HG02884 (cell line): ENCODE measurements at regions not wholly inside any gene's neighbourhood (a gene's known extent, or its start where the extent isn't known, plus 50 kb on each side); places are given as distances from the start of the nearest gene placed in this dataset.
"Not testable (repeated sequence)": the region's sequence is repeated elsewhere in the genome, so short reads cannot be mapped to it uniquely, and the experiment has no call there.

Source experiments
- ATAC-seq: cut with Tn5 transposase; IDR thresholded peaks from one replicate; pipeline ENCODE4 v1.9.1; 2021; ENCODE audit warnings: mild to moderate bottlenecking, moderate library complexity; ENCODE audit not compliant: unreplicated experiment

DNA sequence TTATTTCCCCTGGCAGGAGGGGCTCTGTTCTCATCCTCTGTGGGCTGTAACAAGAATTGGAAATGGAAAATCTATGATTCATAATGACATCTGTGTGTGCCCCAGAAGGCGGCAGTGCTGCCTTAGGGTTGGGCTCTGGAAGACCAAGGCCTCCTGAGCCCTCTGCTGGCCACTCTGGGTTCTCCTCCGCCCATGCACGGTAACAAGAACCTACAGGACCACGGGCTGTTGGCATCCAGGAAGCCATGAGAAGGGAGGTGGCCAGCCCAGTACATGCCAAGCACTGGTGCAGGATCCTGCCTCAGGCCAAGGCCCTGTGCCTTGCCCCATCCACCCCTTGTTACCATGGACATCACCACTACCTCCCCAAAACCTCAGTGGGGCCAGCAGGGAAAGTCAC lies 454.2 kb downstream of the TP53TG3F start:
- not testable (repeated sequence) for ATAC-seq

DNA sequence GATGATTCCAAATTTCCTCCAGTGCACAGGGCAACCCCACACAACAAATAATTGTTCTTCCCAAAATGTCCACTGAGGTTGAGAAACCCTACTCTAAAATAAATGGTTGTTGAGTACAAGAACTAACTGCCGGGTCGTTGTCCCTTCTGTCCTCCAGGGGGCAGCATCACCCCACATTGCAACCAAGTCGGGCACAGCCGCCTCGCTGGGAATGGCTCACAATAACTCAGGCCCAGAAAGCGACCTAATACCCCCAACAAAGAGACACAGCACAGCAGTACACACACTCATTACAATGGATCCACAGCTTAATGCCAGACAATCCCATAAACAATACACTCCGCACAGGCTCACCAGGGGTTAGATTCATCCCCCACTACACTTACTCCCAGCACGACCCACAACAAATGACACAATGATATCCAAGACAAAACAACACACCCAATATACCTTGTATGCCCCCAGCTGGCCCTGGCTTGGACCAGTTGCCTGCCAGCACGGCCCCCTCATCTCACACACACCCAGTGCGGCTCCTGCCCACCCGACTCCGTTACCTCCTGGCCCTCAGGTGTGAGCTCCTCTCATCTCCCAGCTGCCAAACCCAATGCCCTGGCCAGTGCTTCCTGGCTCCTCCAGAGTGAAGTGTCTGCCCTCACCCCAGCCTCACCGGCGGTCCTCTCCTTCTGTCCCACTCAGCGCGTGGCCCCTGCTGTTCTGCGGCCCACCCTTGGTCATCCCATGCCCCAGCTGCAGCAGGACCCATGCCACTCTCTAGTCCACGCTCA lies 461.5 kb downstream of the TP53TG3F start:
- ATAC-seq: peak; percentile 48

DNA sequence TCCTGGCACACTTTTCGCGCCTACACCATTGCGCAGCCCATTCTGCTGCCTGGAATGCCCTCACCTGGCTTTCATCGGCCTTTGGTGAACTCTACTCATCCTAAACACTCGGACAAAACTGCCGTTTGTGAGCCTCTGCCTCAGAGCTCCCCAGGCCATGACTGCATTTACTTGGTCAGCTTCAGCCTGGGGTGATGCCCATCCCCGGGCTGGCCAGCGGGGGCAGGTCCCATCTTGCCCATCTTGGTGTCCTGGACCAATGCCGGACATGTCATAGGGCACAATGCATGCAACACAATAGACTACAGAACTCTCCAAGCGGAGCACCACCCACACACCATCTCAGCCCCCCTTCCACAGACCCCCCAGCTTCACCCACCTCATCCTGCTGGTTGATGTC lies 463.5 kb downstream of the TP53TG3F start:
- not testable (repeated sequence) for ATAC-seq

DNA sequence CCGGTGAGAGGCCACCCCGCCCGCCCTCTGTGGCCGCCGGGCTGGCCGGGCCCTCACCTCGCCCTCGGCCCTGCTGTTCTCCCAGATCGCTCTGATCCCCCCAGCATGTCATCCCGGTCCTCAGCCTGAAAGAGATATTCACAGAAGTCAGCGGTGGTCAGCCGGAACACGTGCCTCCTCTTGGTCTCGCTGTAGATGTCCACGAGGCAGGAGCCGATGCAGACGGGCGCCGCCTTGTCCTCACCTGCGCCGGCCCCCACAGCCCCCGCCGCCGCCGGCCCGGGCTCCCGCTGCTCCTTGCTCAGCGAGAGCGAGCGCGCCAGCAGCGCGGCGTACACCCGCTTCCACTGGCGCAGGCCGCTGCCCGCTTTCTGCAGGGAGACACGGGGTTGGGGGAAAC lies 468.6 kb downstream of the TP53TG3F start:
- not testable (repeated sequence) for ATAC-seq

DNA sequence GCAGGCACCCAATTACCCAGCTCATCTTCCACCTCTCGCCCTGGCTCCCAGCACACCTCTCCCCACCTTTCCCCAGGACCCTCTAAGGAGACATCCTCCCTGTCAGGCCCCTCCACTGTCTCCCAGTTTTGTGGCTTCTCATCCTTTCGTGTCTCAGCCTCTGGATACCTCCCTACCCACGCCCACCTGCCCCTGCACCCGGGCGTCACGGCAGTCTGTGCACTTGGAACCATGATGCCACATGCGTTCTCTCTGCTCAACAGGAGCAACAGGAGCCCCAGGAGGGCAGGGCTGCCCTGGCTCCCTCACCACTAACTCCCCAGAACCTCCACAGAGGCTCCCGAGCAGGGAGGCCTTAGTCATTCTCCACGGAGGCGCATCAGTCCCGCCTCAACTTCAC lies 472.8 kb downstream of the TP53TG3F start:
- not testable (repeated sequence) for ATAC-seq

DNA sequence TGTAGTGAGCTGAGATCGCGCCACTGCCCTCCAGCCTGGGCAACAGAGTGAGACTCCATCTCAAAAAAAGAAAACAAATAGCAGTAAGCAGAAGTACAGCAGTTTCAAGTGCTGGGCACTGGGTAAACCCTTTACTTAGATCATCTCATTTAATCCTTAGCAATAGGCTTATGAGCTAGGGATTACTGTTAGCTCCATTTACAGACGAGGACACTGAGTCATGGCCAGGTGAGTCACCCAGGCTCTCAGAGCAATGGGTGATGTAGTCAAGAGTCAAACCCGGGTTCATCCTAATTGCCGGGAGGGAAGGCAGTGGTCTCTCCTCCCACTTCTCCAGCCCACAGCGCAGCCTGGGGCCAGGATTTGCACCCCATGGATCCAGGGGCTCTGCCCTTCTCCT lies 473.6 kb downstream of the TP53TG3F start:
- not testable (repeated sequence) for ATAC-seq

DNA sequence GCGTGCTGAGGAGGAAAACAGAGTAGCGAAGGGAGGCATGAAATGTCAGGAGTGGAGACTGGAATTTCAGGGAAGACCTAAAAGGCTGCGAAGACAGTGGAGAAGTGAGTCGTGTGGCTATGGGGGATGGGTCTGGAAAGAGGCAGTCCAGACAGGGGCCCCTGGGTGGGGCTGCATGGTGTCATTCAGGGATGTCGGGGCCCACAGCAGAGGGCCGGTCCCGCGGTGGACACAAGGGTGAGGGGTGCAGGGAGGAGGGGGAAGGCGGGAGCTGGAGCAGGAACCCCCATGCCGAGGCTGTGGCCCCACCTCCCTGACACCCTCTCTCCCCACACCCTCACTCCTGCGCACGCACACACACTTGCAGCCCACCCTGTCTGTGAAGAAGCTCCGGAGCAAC lies 476.4 kb downstream of the TP53TG3F start:
- ATAC-seq: not testable (repeated sequence)

DNA sequence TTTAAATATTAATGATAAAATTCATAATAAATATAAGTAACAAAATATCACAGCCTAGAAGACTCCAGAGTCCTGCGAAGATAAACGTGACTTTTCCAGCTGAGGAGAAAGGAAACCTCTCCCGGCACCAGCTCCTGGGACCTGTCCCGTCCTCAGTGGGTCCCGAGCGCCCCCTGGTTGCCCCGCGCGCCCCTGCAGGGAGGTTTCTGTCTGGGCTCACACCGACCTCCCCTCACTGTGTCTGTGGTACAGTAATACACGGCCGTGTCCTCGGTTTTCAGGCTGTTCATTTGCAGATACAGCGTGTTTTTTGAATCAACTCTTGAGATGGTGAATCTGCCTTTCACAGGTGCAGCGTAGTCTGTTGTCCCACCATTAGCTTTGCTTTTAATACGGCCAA lies 478.7 kb downstream of the TP53TG3F start:
- not testable (repeated sequence) for ATAC-seq

DNA sequence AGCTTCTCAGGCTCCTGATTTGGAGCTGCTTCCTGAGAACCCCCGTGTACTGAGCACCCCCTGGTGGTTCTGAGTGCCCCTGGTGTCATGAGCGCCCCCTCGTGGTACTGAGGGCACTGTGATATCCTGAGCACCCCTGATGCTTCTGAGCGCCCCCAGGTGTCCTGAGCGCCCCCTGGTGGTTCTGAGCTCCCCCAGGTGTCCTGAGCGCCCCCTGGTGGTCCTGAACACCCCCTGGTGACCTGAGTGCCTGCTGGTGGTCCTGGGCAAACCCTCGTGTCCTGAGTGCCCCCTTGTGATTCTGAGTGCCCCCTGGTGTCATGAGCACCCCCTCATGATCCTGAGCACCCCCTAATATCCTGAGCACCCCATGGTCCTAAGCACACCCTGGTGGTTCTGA lies 502.1 kb downstream of the TP53TG3F start:
- not testable (repeated sequence) for ATAC-seq

DNA sequence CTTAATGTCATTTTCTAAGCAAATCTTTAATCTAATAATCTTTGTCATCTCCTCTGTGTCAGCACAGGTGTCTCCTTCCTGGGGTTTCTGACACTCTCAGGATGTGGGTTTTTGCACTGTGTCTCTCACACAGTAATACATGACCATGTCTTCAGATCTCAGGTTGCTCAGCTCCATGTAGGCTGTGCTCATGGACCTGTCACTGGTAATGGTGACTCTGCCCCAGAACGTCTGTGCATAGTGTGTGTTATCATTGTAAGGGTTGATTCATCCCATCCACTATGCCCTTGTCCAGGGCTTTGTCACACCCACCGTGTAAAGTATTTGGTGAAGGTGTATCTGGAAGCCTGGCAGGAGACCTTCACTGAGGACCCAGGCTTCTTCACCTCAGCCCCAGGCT lies 506.1 kb downstream of the TP53TG3F start:
- not testable (repeated sequence) for ATAC-seq

DNA sequence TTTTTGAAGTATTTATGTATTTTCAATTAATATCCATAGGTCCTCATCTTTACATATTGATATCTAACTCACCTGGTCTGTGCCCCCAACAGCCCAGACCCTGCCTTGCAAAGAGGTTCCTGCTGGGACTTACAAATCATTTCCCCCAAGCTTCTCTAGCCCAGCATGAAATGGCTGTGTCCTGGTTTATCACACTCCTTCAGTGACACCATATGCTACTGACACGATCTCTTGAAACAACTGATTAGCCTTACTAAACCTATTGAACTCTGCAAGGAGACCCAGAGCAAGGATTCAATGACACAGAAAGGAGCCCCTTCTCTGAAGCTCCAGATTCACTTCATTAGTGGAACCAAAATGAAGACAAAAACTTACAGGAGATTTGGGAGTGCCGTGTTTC lies 507.4 kb downstream of the TP53TG3F start:
- not testable (repeated sequence) for ATAC-seq

DNA sequence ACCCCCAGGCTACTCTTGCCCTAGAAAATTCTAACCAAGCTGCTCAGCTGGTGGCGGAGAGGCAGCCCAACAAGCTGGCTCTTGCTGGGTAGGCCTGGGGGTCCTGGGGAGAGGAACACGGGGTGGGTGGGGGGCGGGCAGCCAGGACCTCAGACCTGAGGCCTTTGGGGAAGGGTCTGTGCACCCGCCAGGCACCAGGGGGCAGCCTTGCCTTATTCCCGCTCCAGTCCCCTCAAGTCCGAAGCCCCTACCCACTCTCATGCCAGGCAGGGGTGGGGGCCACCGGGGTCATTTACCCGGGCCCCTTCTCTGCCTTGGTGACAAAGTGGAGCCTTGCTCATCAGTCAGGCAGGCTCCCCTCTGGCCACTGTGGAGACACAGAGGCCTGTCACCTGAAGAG lies 515.1 kb downstream of the TP53TG3F start:
- not testable (repeated sequence) for ATAC-seq

DNA sequence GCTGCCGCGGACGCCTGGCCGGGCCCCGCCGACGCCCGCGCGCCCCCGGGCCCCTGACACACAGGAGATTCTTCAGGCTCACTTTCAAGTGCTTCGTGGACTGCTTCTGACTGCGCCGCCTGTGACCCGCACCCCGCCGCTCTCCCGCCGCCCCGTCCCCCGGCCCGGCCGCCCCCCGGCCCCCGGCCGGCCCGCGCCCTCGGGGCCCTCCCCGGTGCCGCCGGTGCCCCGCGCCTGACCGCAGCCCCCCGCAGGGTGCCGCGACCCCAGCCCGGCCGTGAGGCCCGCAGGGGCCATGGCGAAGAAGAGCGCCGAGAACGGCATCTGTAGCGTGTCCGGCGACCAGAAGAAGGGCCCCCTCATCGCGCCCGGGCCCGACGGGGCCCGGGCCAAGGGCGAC lies 516.3 kb downstream of the TP53TG3F start:
- not testable (repeated sequence) for ATAC-seq

DNA sequence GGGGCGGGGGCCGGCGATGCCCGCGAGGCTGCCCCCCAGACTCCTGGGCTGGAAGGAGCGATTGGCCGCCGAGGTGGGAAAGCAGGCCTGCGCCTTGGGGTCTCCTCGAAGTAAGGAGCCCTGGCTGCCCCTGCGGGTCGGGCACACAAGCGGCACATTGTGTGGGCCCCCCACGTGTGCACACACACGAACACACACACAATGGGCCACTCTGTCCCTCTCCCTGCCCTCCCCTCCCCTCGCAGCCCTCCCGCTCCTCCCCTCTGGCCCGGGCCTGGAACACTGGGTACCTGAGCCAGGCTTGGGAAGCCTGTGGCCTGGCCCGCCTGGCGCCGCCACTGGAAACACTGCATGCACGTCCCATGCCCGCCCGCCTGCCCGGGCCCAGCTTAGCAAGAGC lies 517.1 kb downstream of the TP53TG3F start:
- not testable (repeated sequence) for ATAC-seq

DNA sequence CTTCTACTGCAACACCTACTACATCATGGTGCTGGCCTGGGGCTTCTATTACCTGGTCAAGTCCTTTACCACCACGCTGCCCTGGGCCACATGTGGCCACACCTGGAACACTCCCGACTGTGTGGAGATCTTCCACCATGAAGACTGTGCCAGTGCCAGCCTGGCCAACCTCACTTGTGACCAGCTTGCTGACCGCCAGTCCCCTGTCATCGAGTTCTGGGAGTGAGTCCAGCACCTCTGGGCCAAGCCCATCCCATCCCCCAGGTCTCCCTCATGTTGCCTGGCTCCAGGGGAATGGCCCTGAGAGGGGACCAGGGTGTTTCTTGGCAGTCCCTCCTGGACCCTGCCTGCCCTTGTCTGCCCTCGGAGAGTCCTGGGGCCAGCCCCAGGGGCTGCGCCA lies 519.4 kb downstream of the TP53TG3F start:
- not testable (repeated sequence) for ATAC-seq

DNA sequence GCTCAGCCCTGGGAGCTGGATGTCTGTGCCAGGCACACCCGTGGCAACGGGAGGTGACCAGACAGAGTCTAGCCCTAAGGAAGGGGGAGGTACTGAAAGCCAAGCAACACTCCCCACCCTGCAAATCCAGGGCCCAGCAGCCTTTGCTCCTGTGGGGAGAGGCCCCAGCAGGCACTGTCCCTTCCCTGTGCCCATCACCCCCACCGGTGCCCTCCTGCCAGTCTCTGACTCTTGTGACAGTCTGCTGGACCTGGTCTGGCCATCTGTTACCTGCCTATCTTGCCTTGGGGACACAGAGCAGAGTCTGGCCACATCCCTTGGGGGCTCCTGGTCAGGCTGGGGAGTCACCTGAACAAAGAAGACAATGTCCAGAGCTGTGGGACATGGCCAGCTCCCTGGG lies 520.2 kb downstream of the TP53TG3F start:
- ATAC-seq: not testable (repeated sequence)

DNA sequence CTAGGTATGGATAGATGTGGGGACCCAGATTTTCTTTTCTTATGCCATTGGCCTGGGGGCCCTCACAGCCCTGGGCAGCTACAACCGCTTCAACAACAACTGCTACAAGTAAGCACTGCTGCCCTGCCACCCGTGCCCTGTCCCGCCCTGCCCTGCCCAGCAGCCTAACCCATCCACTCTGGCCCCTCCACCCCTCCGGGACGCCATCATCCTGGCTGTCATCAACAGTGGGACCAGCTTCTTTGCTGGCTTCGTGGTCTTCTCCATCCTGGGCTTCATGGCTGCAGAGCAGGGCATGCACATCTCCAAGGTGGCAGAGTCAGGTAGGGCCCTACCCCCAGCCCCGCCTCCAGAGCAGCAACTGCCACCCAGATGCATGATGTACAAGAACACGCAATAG lies 521.3 kb downstream of the TP53TG3F start:
- ATAC-seq: not testable (repeated sequence)

DNA sequence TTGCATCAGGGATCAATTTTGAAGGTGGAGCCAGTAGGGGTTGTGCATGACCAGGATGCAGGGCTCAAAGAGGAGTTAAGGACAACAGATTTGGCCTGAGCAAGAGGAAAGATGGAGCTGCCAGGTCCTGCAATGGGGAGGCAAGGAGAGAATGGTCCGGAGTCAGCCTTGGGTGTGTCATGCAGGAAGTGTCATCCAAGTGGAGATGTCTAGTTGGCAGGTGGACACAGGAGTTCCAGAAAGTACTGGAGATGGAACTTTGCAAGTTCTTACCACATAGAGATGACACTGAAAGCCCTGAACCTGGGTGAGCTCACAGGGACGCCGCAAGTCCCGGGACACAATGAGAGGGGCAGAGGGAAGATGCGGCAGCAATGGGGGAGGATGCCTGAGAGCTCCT lies 525.0 kb downstream of the TP53TG3F start:
- ATAC-seq: not testable (repeated sequence)

DNA sequence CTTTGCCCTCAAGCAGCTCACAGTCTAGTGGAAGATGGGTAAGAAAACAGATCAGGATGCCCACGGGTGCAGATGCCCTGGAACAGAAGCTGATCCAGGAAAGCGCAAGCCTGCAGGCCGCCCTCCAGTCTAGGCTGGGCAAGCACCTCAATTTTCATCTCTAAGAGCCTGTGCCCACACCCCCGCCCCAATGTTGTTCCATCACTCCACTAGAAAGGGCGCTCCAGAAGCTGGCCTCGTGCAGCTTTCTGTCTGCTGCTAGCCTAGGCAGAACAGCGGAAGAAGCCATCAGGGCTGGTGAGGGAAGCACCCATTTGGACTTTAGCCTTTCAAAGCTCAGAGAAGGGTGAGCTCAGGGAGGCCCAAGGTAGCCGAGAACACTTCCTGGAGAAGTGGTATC lies 527.1 kb downstream of the TP53TG3F start:
- ATAC-seq: not testable (repeated sequence)

DNA sequence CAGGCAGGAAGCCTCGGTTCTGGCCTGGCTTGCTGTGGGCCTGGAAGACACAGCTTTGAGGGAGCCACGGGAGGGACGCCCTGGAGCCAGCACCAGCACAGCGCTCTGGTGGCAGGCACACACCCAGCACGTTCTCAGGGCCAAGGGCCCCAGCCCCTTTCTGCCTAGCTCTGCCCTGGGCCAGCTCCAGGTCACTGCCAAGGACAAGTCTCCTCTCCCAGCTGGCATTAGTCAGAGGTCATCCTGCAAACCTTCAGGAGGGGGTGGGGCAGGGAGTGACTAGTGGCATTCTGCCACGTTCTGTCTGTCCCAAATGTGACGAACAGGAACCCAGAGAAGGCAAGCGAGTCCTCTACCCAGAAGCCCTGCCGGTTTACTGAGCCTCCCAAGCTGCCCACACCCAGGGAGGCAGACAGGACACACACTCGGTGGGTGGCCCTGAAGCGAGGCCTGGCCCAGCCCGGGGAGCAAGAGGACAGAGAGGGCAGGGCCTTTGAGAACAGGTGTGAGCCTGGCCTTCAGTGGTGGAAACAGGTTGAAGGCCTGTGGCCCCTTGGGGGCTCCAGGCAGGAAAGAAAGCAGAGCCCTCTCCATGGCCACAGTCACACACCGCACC lies 528.0 kb downstream of the TP53TG3F start:
- ATAC-seq: not testable (repeated sequence)

DNA sequence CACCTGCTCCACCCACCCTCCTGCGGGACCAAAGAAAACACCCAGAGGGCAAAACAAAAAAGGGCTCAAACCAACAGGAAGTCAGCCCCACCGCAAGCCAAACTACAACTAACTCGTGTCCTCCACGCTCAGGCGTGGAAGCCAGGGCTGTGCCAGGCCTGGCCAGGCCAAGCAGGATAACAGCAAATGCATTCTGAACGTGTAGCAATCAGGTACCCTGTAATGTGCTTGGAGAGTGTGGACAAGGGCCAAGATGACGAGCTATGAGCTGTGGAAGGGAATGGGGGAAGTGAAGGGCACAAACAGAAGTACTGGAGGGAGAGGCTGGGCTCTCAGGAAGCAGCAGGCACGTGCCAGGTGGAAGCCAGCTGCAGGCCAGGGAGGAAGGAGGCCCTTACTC lies 528.6 kb downstream of the TP53TG3F start:
- not testable (repeated sequence) for ATAC-seq

DNA sequence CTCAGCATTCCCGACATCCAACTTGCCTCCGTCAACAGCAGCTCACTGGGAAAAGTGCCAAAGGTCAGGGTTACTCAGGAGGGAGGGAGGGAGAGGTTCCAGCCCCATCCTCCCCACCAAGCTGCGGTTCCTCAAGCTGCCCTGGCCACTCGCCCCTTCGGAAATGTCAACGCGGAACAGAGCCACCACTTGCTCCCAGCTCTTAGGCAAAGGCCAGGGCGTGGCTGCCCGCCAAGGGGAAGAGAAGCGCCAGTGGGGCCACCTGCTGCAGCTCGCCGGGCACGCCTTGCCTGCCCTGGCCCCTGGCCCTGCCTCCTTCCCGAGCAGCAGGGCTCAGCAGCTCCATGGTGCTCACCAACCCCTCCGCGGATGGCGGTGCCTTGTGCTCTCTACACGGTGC lies 531.1 kb downstream of the TP53TG3F start:
- not testable (repeated sequence) for ATAC-seq
